H1 (cell line): ENCODE measurements at regions not wholly inside any gene's neighbourhood (a gene's known extent, or its start where the extent isn't known, plus 50 kb on each side); places are given as distances from the start of the nearest gene placed in this dataset.

Experiments
- CTCF ChIA-PET: fragments of 300-600 bp; sonication (Branson Sonifier 250); formaldehyde crosslinking; loops from one replicate; lab custom pipeline; 2021; ENCODE audit not compliant: partially characterized antibody; lab: Charles Lee
- POLR2A ChIA-PET: fragments of 300-600 bp; sonication (Branson Sonifier 250); formaldehyde crosslinking; loops from one replicate; lab custom pipeline; 2021; ENCODE audit warnings: inconsistent platforms; ENCODE audit not compliant: partially characterized antibody; lab: Charles Lee
- DNase-seq, 2 experiments: peaks; one replicate each; pipeline versions ENCODE4 v3.0.0 to v3.0.0-alpha.2; 2010 to 2022; ENCODE audit warnings: low spot score in 2 of 2, low read depth in 1 of 2, mixed read lengths in 1 of 2
- FAIRE-seq: peaks from 2 replicates; lab custom pipeline; 2011; peaks lifted over from hg19 to GRCh38; lab: Jason Lieb, UNC
- H2AFZ ChIP-seq: 2 replicates; pipeline ENCODE4 v1.8.1; 2012; ENCODE audit warnings: low read length, inconsistent platforms
- H2AK5ac ChIP-seq: 2 replicates; pipeline ENCODE4 v1.6.1; 2013; ENCODE audit warnings: low read depth, low read length
- H2BK120ac ChIP-seq: replicated peaks from 2 replicates; pipeline ENCODE3; 2013; ENCODE audit warnings: low read depth, low read length, inconsistent platforms
- H2BK12ac ChIP-seq: 2 replicates; pipeline ENCODE4 v1.6.1; 2013; ENCODE audit warnings: low read depth, low read length
- H2BK15ac ChIP-seq: 2 replicates; pipeline ENCODE4 v1.6.1; 2013; ENCODE audit warnings: low read length
- H2BK20ac ChIP-seq: 2 replicates; pipeline ENCODE4 v1.6.1; 2013; ENCODE audit warnings: low read length
- H2BK5ac ChIP-seq: 2 replicates; pipeline ENCODE4 v1.6.1; 2013; ENCODE audit warnings: low read depth, low read length
- H3K14ac ChIP-seq: 2 replicates; pipeline ENCODE4 v1.6.1; 2013; ENCODE audit warnings: inconsistent platforms; ENCODE audit not compliant: insufficient read length
- H3K18ac ChIP-seq: 2 replicates; pipeline ENCODE4 v1.6.1; 2013; ENCODE audit warnings: low read length; ENCODE audit errors: extremely low read depth
- H3K23ac ChIP-seq: 2 replicates; pipeline ENCODE4 v1.6.1; 2013; ENCODE audit warnings: inconsistent platforms; ENCODE audit not compliant: insufficient read length
- H3K23me2 ChIP-seq: 2 replicates; pipeline ENCODE4 v1.6.1; 2013; ENCODE audit warnings: low read depth, low read length
- H3K27ac ChIP-seq: 2 replicates; pipeline ENCODE4 v1.6.1; 2011; ENCODE audit warnings: low read depth, low read length, inconsistent platforms
- H3K27me3 ChIP-seq, 4 experiments: replicated peaks in 1 of 4; 1 replicate in 1 of 4; 2 replicates in 3 of 4; pipeline versions ENCODE4 v1.6.1 to v1.8.1; 2011 to 2013; ENCODE audit warnings: low read length in 3 of 4, mild to moderate bottlenecking in 3 of 4, inconsistent platforms in 2 of 4, mixed read lengths in 2 of 4, moderate library complexity in 1 of 4; ENCODE audit not compliant: control insufficient read depth in 3 of 4, insufficient read depth in 3 of 4; ENCODE audit errors: extremely low read depth in 1 of 4
- H3K36me3 ChIP-seq, 4 experiments: 2 replicates each; pipeline versions ENCODE4 v1.6.1 to v1.8.1; 2011 to 2013; ENCODE audit warnings: mild to moderate bottlenecking in 4 of 4, low read length in 3 of 4, moderate library complexity in 2 of 4, control low read depth in 1 of 4, inconsistent platforms in 1 of 4; ENCODE audit not compliant: insufficient read depth in 4 of 4, control insufficient read depth in 2 of 4
- H3K4ac ChIP-seq: replicated peaks from 2 replicates; pipeline ENCODE3; 2013; ENCODE audit warnings: low read length, low read depth, mixed read lengths, inconsistent platforms; ENCODE audit not compliant: insufficient read length
- H3K4me1 ChIP-seq, 4 experiments: replicated peaks in 1 of 4; 1 replicate in 1 of 4; 2 replicates in 3 of 4; pipeline versions ENCODE4 v1.6.1 to v1.8.1; 2011 to 2013; ENCODE audit warnings: low read length in 3 of 4, inconsistent platforms in 2 of 4, mixed read lengths in 1 of 4; ENCODE audit not compliant: insufficient read depth in 4 of 4, control insufficient read depth in 3 of 4
- H3K4me2 ChIP-seq, 2 experiments: 2 replicates each; pipeline versions ENCODE4 v1.6.1 to v1.8.1; 2011 to 2013; ENCODE audit warnings: low read depth in 2 of 2, low read length in 2 of 2, control low read depth in 1 of 2, inconsistent platforms in 1 of 2, mild to moderate bottlenecking in 1 of 2; ENCODE audit not compliant: insufficient read depth in 1 of 2
- H3K4me3 ChIP-seq, 4 experiments: fragments of 200-600, 300-600 bp in 1 of 4; sonication (generic), shearing (Covaris generic), sonication (Bioruptor Twin) in 1 of 4; 2 replicates each; pipeline versions ENCODE4 v1.5.1 to v1.8.1; 2011 to 2016; ENCODE audit warnings: low read length in 4 of 4, low read depth in 3 of 4, control low read depth in 2 of 4, inconsistent platforms in 2 of 4, mild to moderate bottlenecking in 2 of 4, mixed read lengths in 1 of 4, moderate library complexity in 1 of 4; ENCODE audit not compliant: insufficient read depth in 2 of 4; ENCODE audit errors: extremely low read depth in 1 of 4
- H3K56ac ChIP-seq: replicated peaks from 2 replicates; pipeline ENCODE3; 2013; ENCODE audit warnings: low read depth, mild to moderate bottlenecking, mixed read lengths, low read length, inconsistent platforms; ENCODE audit not compliant: insufficient read length
- H3K79me1 ChIP-seq: 2 replicates; pipeline ENCODE4 v1.6.1; 2013; ENCODE audit warnings: low read depth, low read length, control low read depth
- H3K79me2 ChIP-seq, 2 experiments: 2 replicates each; pipeline versions ENCODE4 v1.6.1 to v1.8.1; 2012 to 2013; ENCODE audit warnings: low read length in 2 of 2, mild to moderate bottlenecking in 2 of 2, inconsistent platforms in 1 of 2; ENCODE audit not compliant: insufficient read depth in 2 of 2, control insufficient read depth in 1 of 2
- H3K9ac ChIP-seq, 4 experiments: replicated peaks in 1 of 4; 1 replicate in 1 of 4; 2 replicates in 3 of 4; pipeline versions ENCODE4 v1.6.1 to v1.8.1; 2011 to 2013; ENCODE audit warnings: low read depth in 3 of 4, low read length in 3 of 4, control low read depth in 2 of 4, mild to moderate bottlenecking in 2 of 4, moderate library complexity in 2 of 4, inconsistent platforms in 1 of 4; ENCODE audit errors: extremely low read depth in 1 of 4
- H3K9me3 ChIP-seq, 2 experiments: 2 replicates each; pipeline versions ENCODE4 v1.6.1 to v1.8.1; 2012 to 2013; ENCODE audit warnings: mild to moderate bottlenecking in 2 of 2, moderate library complexity in 2 of 2, control low read depth in 1 of 2, inconsistent platforms in 1 of 2, low read depth in 1 of 2, low read length in 1 of 2, mixed read lengths in 1 of 2; ENCODE audit not compliant: insufficient read depth in 2 of 2
- H4K20me1 ChIP-seq, 2 experiments: replicated peaks in 1 of 2; 2 replicates each; pipeline versions ENCODE3 to v1.8.1; 2011 to 2013; ENCODE audit warnings: inconsistent platforms in 2 of 2, low read length in 2 of 2, mild to moderate bottlenecking in 1 of 2; ENCODE audit not compliant: insufficient read depth in 2 of 2, control insufficient read depth in 1 of 2
- H4K5ac ChIP-seq: 2 replicates; pipeline ENCODE4 v1.6.1; 2013; ENCODE audit warnings: low read length, low read depth, mixed read lengths, inconsistent platforms; ENCODE audit not compliant: insufficient read length
- H4K8ac ChIP-seq: 2 replicates; pipeline ENCODE4 v1.8.0; 2013; ENCODE audit warnings: mild to moderate bottlenecking, moderate library complexity, low read length, inconsistent platforms; ENCODE audit not compliant: insufficient read depth; ENCODE audit errors: extremely low read depth
- H4K91ac ChIP-seq: replicated peaks from 2 replicates; pipeline ENCODE3; 2013; ENCODE audit warnings: low read length, mixed read lengths, inconsistent platforms; ENCODE audit not compliant: insufficient read length
- BACH1 ChIP-seq: IDR thresholded peaks from 2 replicates; pipeline ENCODE4 v1.6.1; 2012; ENCODE audit warnings: low read length, improper control_type of control experiment
- CHD1 ChIP-seq: IDR thresholded peaks from 2 replicates; pipeline ENCODE4 v1.6.1; 2012; ENCODE audit warnings: low read depth, low read length, improper control_type of control experiment
- CTCF ChIP-seq, 3 experiments: IDR thresholded peaks; 1 replicate in 2 of 3; 2 replicates in 1 of 3; pipeline versions ENCODE4 v1.5.1 to v1.6.1; 2011; ENCODE audit warnings: low read length in 3 of 3, mild to moderate bottlenecking in 3 of 3, inconsistent platforms in 2 of 3, low read depth in 1 of 3, moderate library complexity in 1 of 3; ENCODE audit not compliant: insufficient read depth in 1 of 3; ENCODE audit errors: control extremely low read depth in 1 of 3
- EP300 ChIP-seq, 2 experiments: IDR thresholded peaks; 1 replicate in 1 of 2; 2 replicates in 1 of 2; pipeline ENCODE4 v1.6.1; 2011 to 2012; ENCODE audit warnings: low read depth in 2 of 2, low read length in 2 of 2, mild to moderate bottlenecking in 2 of 2, borderline replicate concordance in 1 of 2, inconsistent platforms in 1 of 2, moderate library complexity in 1 of 2
- FOSL1 ChIP-seq: IDR thresholded peaks from 2 replicates; pipeline ENCODE4 v1.6.1; 2011; ENCODE audit warnings: mild to moderate bottlenecking, low read depth, low read length, moderate library complexity; ENCODE audit not compliant: insufficient read depth
- JUN ChIP-seq: IDR thresholded peaks from 2 replicates; pipeline ENCODE4 v1.6.1; 2011; ENCODE audit warnings: low read depth, mild to moderate bottlenecking, improper control_type of control experiment, low read length
- KDM4A ChIP-seq: IDR thresholded peaks from one replicate; pipeline ENCODE4 v1.7.1; 2012; ENCODE audit warnings: low read depth, mild to moderate bottlenecking, moderate library complexity, low read length, inconsistent platforms; ENCODE audit not compliant: severe bottlenecking
- NRF1 ChIP-seq: IDR thresholded peaks from 2 replicates; pipeline ENCODE4 v1.6.1; 2011; ENCODE audit warnings: mild to moderate bottlenecking, low read depth, low read length, improper control_type of control experiment
- PHF8 ChIP-seq: fragments of 200-600 bp; sonication (generic); conservative IDR thresholded peaks from 2 replicates; pipeline ENCODE4 v1.7.1; 2012; ENCODE audit warnings: low read depth, mild to moderate bottlenecking, inconsistent platforms, low read length, moderate library complexity
- POU5F1 ChIP-seq: IDR thresholded peaks from 2 replicates; pipeline ENCODE4 v1.6.1; 2011; ENCODE audit warnings: low read depth, mild to moderate bottlenecking, low read length, moderate library complexity
- RFX5 ChIP-seq: IDR thresholded peaks from 2 replicates; pipeline ENCODE4 v1.6.1; 2011; ENCODE audit warnings: low read depth, low read length, improper control_type of control experiment, borderline replicate concordance
- TBP ChIP-seq: IDR thresholded peaks from 2 replicates; pipeline ENCODE4 v1.6.1; 2011; ENCODE audit warnings: low read depth, low read length, improper control_type of control experiment
- YY1 ChIP-seq: IDR thresholded peaks from 2 replicates; pipeline ENCODE4 v1.6.1; 2011; ENCODE audit warnings: low read depth, mild to moderate bottlenecking, low read length
- WGBS, 2 experiments: shearing (Covaris generic) in 1 of 2; methylation state at CpG; one replicate each; pipeline versions ENCODE4 v1.1.6 to v1.1.7; 2013 to 2015; ENCODE audit warnings: low lambda C conversion rate in 2 of 2, mixed read lengths in 2 of 2, inconsistent platforms in 1 of 2, low coverage in 1 of 2, missing lambda C conversion rate in 1 of 2; ENCODE audit not compliant: insufficient replicate concordance in 2 of 2, insufficient coverage in 1 of 2, insufficient read length in 1 of 2; ENCODE audit errors: extremely low coverage in 1 of 2, missing lambda C conversion rate in 1 of 2; 5-methylcytosine and 5-hydroxymethylcytosine counted together

DNA sequence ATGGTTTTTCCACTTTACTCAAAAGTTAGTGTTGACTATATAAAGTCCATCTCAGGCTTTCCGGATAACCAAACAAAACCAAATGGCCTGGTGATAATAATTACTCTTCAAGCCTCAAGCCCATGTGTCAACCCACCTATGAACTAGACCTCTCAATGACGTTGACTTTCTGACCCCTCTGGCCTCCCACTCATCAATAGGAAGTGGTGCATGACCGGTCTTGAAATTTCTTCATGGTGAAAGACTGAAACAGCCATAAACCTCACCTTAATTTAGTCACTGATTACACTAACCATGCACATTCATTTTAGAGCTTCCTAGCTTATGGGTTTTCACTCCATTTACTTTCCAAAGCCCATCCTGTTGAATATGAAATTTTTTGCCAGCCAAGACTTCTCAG lies 276.0 kb downstream of the KLHL13 start:
- CTCF ChIA-PET, result no interaction called here
- no peak for FAIRE-seq
- H3K4me1 ChIP-seq, result no peaks in the 10 kb centered on the region
- TF ChIP-seq NRF1, result no peak
- no peak for TF ChIP-seq CHD1
- TF ChIP-seq RFX5, result no peak
- TF ChIP-seq KDM4A, result no peak
- TF ChIP-seq TBP, result no peak
- TF ChIP-seq CTCF (IDR thresholded peaks at IDR 0.05; ENCODE audit: control extremely low read depth in 1 of 3, insufficient read depth in 1 of 3, low read depth in 1 of 3, low read length in 3 of 3), result no peak
- no peak for TF ChIP-seq POU5F1
- TF ChIP-seq PHF8, result no peak
- no peak for TF ChIP-seq BACH1
- TF ChIP-seq FOSL1, result no peak
- no peak for TF ChIP-seq JUN
- no peak for TF ChIP-seq YY1
- no peak for TF ChIP-seq EP300 (IDR thresholded peaks at IDR 0.05; ENCODE audit: borderline replicate concordance in 1 of 2, low read depth in 2 of 2, low read length in 2 of 2)

More for the DNA sequence above, 276.0 kb downstream of the KLHL13 start:
- Histone ChIP-seq H3K4ac (no peak overlapping the region), H3K79me2 (no peaks in the 10 kb centered on the region), H2BK5ac (no peak overlapping the region), H3K18ac (no peak overlapping the region), H2BK12ac (no peak overlapping the region), H4K5ac (no peak overlapping the region), H3K79me1 (no peaks in the 10 kb centered on the region), H3K36me3 (no peaks in the 10 kb centered on the region), H3K4me3 (no peak overlapping the region), H3K4me2 (no peak overlapping the region), H2BK120ac (no peak overlapping the region), H2AK5ac (no peak overlapping the region), H3K56ac (no peak overlapping the region), H3K27me3 (no peaks in the 10 kb centered on the region), H3K14ac (no peak overlapping the region), H3K9me3 (no peaks in the 10 kb centered on the region), H4K8ac (no peak overlapping the region), H3K23ac (no peak overlapping the region), H3K27ac (no peak overlapping the region), H4K91ac (no peak overlapping the region), H4K20me1 (no peaks in the 10 kb centered on the region), H2AFZ (no peak overlapping the region), H3K9ac (no peak overlapping the region), H2BK15ac (no peak overlapping the region), H3K23me2 (no peaks in the 10 kb centered on the region), H2BK20ac (no peak overlapping the region)
- WGBS, 2 experiments, result 88% methylated on average over 3 of the region's 3 CpGs; no CpG with 5 or more reads in 1 of the 2 experiments
- POLR2A ChIA-PET, result no interaction called here
- DNase-seq, result no peak
